Brain microvascular endothelial cell (primary cell): ENCODE measurements at regions not wholly inside any gene's neighbourhood (a gene's known extent, or its start where the extent isn't known, plus 50 kb on each side); places are given as distances from the start of the nearest gene placed in this dataset.

ENCODE experiments used
- DNase-seq: peaks from one replicate; pipeline ENCODE4 v3.0.0-alpha.2; 2020
- H3K27ac ChIP-seq: fragments of 250-450 bp; sonication (Bioruptor Pico); 2 replicates; pipeline ENCODE4 v1.5.1; 2020; ENCODE audit warnings: mild to moderate bottlenecking, moderate library complexity
- H3K27me3 ChIP-seq: fragments of 250-450 bp; sonication (Bioruptor Pico); replicated peaks from 2 replicates; pipeline ENCODE4 v1.5.1; 2020; ENCODE audit warnings: mild to moderate bottlenecking
- H3K36me3 ChIP-seq: fragments of 250-450 bp; sonication (Bioruptor Pico); replicated peaks from 2 replicates; pipeline ENCODE4 v1.5.1; 2020; ENCODE audit warnings: mild to moderate bottlenecking
- H3K4me3 ChIP-seq: 2 replicates; pipeline ENCODE4 v1.5.1; 2011; ENCODE audit warnings: low read depth, mild to moderate bottlenecking, control low read depth, low read length, moderate library complexity
- in situ Hi-C: cut with HindIII; loops from 2 replicates; pipeline ENCODE4 v1.10.0; 2017; ENCODE audit warnings: low sequenced_read_pairs, low pct_ligation_motif_present
- TF ChIP-seq, protein P1 (sequence below): IDR thresholded peaks from 2 replicates; pipeline ENCODE4 v1.5.1; 2011; ENCODE audit warnings: low read depth, mild to moderate bottlenecking, moderate library complexity, low read length, control low read depth, inconsistent platforms; ENCODE audit errors: missing control alignments

DNA sequence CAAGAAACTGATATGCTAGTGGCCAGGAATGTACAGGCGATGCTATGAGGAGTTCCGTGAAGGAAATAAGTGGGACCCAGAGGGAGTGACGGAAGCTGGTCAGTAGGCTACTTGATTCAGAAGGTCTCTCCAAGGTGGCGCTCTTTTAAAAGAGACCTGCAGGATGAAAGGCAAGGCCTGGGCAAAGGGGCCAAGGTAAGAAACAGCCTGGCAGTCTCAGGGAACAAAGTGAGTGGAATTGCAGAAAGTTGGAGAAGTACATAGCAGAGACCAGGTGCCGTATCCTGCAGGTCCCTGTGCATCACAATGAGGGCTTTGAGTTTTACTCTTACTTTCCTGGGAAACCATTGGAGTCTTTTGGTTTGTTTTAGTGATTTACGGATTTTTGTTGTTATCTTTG is 905.6 kb downstream of the BCL11B start:
- Histone ChIP-seq H3K27me3 (no peaks in the 10 kb centered on the region), H3K4me3 (no peak overlapping the region), H3K27ac (no peak overlapping the region), H3K36me3 (no peaks in the 10 kb centered on the region)
- DNase-seq: no peak
- TF ChIP-seq, protein P1, sequence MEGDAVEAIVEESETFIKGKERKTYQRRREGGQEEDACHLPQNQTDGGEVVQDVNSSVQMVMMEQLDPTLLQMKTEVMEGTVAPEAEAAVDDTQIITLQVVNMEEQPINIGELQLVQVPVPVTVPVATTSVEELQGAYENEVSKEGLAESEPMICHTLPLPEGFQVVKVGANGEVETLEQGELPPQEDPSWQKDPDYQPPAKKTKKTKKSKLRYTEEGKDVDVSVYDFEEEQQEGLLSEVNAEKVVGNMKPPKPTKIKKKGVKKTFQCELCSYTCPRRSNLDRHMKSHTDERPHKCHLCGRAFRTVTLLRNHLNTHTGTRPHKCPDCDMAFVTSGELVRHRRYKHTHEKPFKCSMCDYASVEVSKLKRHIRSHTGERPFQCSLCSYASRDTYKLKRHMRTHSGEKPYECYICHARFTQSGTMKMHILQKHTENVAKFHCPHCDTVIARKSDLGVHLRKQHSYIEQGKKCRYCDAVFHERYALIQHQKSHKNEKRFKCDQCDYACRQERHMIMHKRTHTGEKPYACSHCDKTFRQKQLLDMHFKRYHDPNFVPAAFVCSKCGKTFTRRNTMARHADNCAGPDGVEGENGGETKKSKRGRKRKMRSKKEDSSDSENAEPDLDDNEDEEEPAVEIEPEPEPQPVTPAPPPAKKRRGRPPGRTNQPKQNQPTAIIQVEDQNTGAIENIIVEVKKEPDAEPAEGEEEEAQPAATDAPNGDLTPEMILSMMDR: no peak
- in situ Hi-C loops: no loop called here

DNA sequence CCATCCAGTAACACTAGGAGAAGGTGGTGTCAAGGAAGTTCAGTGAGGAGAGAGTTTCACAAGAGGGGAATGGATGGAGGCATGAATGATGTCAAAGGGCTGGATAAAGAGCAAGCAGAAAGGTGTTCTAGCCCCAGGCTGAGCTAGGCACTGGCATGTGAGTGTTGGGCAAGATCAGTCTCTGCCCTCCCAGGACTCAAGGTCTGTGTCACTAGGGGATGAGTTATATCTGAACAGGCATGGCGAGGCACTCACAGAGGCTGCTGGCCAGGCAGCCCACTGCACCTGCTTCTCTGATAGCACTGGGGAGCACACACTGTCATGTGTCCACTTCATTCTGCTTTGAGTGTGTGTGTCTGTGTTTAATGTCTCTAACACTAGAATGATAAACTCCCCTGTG is 903.8 kb downstream of the BCL11B start:
- Histone ChIP-seq H3K27ac (no peak overlapping the region), H3K27me3 (no peaks in the 10 kb centered on the region), H3K4me3 (no peak overlapping the region), H3K36me3 (no peaks in the 10 kb centered on the region)
- TF ChIP-seq, protein P1: no peak
- in situ Hi-C loops: no loop called here
- DNase-seq: no peak

DNA sequence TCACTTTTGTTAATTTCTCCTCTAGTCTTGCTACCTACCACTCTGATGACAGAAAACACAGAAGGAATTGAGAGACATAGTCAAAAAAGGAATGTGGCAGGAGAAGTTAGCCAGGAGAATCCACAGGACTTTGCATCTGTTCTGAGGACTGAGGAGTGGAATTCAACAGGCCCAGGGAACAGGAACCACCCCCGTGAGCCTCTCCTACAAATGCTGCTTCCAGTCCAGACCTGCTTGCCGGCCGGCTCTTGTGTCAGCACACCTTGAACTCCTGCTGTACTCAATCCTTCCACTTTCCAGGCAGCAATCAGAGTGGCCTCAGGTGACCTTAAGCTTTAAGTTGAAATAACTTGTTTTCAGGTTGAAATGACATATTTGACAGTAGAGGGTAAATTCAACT is 903.1 kb downstream of the BCL11B start:
- in situ Hi-C loops: no loop called here
- DNase-seq: no peak
- TF ChIP-seq, protein P1: no peak
- no peak overlapping the region for H3K4me3 ChIP-seq
- no peaks in the 10 kb centered on the region for H3K36me3 ChIP-seq
- no peaks in the 10 kb centered on the region for H3K27me3 ChIP-seq
- H3K27ac ChIP-seq: no peak overlapping the region

DNA sequence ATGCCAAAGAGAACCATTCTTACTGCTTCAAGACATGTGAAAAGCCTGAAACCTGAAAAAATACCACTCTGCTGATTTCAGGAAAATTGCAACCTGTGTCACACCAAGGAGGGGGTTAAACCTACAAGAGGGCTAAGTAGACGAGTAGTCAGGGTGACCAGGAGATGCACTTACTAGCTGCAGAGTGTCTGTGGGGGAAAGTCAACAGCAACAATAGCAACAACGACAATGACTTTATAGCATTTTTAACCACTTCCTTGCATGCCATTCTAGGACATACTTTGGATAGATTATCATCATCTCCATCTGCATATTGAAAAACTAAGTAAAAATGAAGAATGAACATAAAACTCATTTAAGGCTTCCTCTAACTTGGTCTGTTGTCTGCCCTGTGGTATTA is 902.7 kb downstream of the BCL11B start:
- DNase-seq: no peak
- Histone ChIP-seq H3K36me3 (no peaks in the 10 kb centered on the region), H3K27me3 (no peaks in the 10 kb centered on the region), H3K27ac (no peak overlapping the region), H3K4me3 (no peak overlapping the region)
- in situ Hi-C loops: no loop called here
- TF ChIP-seq, protein P1: no peak

DNA sequence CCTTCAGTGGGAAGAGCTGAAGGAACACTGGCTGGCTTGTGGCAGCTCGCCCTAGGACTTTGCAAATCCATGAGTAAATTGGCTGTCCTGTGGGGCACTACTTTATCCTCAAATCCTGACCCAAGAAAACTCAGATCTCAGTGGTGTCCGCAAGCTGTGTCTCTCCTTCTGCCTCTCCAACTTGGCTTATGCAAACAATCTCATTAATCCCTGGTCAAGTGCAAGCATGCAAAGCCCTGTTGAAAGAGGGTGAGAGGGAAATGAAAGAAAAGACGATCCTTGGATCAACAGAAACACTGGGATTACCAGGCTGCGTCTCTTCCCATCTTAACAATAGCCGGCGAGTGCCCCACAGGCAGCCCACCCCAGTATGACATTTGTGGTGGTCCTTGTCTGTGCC is 901.6 kb downstream of the BCL11B start:
- TF ChIP-seq, protein P1: no peak
- DNase-seq: no peak
- in situ Hi-C loops: no loop called here
- Histone ChIP-seq H3K27me3 (no peaks in the 10 kb centered on the region), H3K27ac (no peak overlapping the region), H3K36me3 (no peaks in the 10 kb centered on the region), H3K4me3 (no peak overlapping the region)

DNA sequence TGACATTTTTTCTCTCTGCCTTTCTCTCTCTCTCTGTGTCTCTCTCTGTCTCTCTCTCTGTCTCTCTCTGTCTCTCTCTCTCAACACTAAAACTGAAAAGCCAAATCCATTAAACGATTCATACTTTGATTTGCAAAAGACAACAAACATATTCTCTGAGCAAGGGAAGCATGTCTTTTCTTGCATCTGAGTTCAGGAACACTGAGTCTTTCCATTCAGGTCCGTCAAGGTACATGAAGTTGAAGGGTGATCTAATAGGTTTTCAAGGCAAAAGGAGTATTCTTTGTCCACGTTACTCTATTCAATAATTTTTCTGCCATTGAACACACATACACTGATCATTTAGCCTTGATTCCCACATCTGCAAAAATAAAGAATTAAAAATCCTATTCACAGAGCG is 900.9 kb downstream of the BCL11B start:
- Histone ChIP-seq H3K27me3 (no peaks in the 10 kb centered on the region), H3K27ac (no peak overlapping the region), H3K4me3 (no peak overlapping the region), H3K36me3 (no peaks in the 10 kb centered on the region)
- DNase-seq: no peak
- TF ChIP-seq, protein P1: no peak
- in situ Hi-C loops: no loop called here
